Thyroid gland (tissue), 4 donors: ENCODE measurements at regions not wholly inside any gene's neighbourhood (a gene's known extent, or its start where the extent isn't known, plus 50 kb on each side); places are given as distances from the start of the nearest gene placed in this dataset.
"Not testable (repeated sequence)": the region's sequence is repeated elsewhere in the genome, so short reads cannot be mapped to it uniquely, and the experiment has no call there.

Experiments used
- DNase-seq, 2 donors: peaks; one replicate each; pipeline ENCODE4 v3.0.0-alpha.2; 2019
- H3K27ac ChIP-seq, 3 donors: fragments of 200-600 bp; sonication (generic); 1 replicate in 2 of 3; 2 replicates in 1 of 3; pipeline ENCODE4 v1.5.1; 2016 to 2019; ENCODE audit warnings: mild to moderate bottlenecking in 1 of 3, moderate library complexity in 1 of 3
- H3K27me3 ChIP-seq: fragments of 200-600 bp; sonication (generic); one replicate; pipeline ENCODE4 v1.5.1; 2019
- H3K36me3 ChIP-seq, 2 donors: fragments of 200-600 bp; sonication (generic); one replicate each; pipeline ENCODE4 v1.5.1; 2016 to 2019
- H3K4me1 ChIP-seq, 2 donors: fragments of 200-600 bp; sonication (generic); one replicate each; pipeline ENCODE4 v1.5.1; 2017 to 2019
- H3K4me3 ChIP-seq, 3 donors: fragments of 200-600 bp; sonication (generic); replicated peaks in 1 of 3; 1 replicate in 2 of 3; 2 replicates in 1 of 3; pipeline ENCODE4 v1.5.1; 2016; ENCODE audit warnings: mild to moderate bottlenecking in 1 of 3
- H3K9me3 ChIP-seq: fragments of 200-600 bp; sonication (generic); one replicate; pipeline ENCODE4 v1.5.1; 2017
- POLR2A ChIP-seq, 2 donors: fragments of 450-650 bp; IDR thresholded peaks; one replicate each; pipeline ENCODE4 v1.6.1; 2017; ENCODE audit warnings: antibody characterized with exemption in 2 of 2, mild to moderate bottlenecking in 2 of 2, moderate library complexity in 1 of 2
- WGBS, 2 donors: methylation state at CpG; one replicate each; pipeline ENCODE4 v1.1.5; 2017; 5-methylcytosine and 5-hydroxymethylcytosine counted together
- intact Hi-C: fragments of 100-400 bp; cut with DNase I; formaldehyde crosslinking; loops from one replicate; pipeline ENCODE4 v1.15.1; 2023
- TF ChIP-seq, protein P1 (sequence below), 6 experiments: fragments of 200-600 bp in 3 of 6; fragments of 450-650 bp in 3 of 6; sonication (generic) in 3 of 6; IDR thresholded peaks; one replicate each; pipeline ENCODE4 v1.5.1; 2016 to 2019; ENCODE audit warnings: antibody characterized with exemption in 6 of 6, mild to moderate bottlenecking in 2 of 6, inconsistent platforms in 1 of 6, moderate library complexity in 1 of 6

DNA sequence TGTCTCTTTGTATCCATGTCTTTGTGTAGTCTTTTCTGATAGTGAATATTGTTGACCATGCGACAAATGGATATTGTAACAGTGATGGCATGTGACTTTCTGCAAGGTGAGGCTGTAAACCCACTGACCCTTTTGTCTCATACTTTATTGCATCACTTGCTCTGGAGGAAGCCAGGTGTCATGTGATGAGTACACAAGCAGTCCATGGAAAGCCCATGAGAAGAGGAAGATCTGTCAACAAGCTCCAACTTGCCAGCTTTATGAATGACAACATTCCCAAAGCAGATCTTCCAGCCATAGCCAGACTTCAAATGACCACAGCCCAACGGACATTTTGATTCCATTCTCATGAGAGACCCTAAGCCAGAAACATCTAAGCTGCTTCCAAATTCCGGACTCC is 450.1 kb upstream of the ACTBL2 start:
- TF ChIP-seq POLR2A (IDR thresholded peaks at IDR 0.05): no peak
- TF ChIP-seq, protein P1, sequence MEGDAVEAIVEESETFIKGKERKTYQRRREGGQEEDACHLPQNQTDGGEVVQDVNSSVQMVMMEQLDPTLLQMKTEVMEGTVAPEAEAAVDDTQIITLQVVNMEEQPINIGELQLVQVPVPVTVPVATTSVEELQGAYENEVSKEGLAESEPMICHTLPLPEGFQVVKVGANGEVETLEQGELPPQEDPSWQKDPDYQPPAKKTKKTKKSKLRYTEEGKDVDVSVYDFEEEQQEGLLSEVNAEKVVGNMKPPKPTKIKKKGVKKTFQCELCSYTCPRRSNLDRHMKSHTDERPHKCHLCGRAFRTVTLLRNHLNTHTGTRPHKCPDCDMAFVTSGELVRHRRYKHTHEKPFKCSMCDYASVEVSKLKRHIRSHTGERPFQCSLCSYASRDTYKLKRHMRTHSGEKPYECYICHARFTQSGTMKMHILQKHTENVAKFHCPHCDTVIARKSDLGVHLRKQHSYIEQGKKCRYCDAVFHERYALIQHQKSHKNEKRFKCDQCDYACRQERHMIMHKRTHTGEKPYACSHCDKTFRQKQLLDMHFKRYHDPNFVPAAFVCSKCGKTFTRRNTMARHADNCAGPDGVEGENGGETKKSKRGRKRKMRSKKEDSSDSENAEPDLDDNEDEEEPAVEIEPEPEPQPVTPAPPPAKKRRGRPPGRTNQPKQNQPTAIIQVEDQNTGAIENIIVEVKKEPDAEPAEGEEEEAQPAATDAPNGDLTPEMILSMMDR (IDR thresholded peaks at IDR 0.05): no peak
- H3K27me3 ChIP-seq: no peaks in the 10 kb centered on the region
- H3K36me3 ChIP-seq: no peaks in the 10 kb centered on the region
- H3K27ac ChIP-seq: no peak overlapping the region
- H3K9me3 ChIP-seq: no peaks in the 10 kb centered on the region
- intact Hi-C loops: no loop called here
- WGBS, 2 donors: 54 to 60% methylated on average over 3 of the region's 3 CpGs
- no peak overlapping the region for H3K4me3 ChIP-seq
- H3K4me1 ChIP-seq: no peaks in the 10 kb centered on the region
- no peak for DNase-seq

DNA sequence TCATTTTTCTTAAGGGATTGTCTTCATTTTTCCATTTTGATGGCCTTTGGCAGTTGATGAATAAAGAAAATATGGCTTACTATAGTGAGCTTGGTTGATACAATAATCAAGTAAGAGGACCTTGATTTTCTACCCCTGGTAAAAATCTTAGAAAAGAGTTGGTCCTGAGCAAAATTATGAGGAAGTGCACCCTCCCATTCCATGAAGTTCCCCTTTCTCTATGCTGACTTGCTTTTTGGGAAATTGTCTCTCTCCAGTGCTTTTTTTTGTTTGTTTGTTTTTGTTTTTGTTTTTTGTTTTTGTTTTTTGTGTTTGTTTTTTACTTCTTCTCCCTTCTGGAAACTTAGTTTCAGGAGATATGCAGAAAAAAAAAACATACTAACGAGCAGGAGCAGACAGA is 449.2 kb upstream of the ACTBL2 start:
- H3K27ac ChIP-seq: no peak overlapping the region
- 79% methylated on average over 1 of the region's 1 CpG for WGBS, 2 donors
- H3K27me3 ChIP-seq: no peaks in the 10 kb centered on the region
- no peak for TF ChIP-seq POLR2A (IDR thresholded peaks at IDR 0.05)
- TF ChIP-seq, protein P1 (IDR thresholded peaks at IDR 0.05): no peak
- intact Hi-C loops: no loop called here
- H3K4me1 ChIP-seq: no peaks in the 10 kb centered on the region
- H3K4me3 ChIP-seq: no peak overlapping the region
- H3K9me3 ChIP-seq: no peaks in the 10 kb centered on the region
- no peaks in the 10 kb centered on the region for H3K36me3 ChIP-seq
- no peak for DNase-seq

DNA sequence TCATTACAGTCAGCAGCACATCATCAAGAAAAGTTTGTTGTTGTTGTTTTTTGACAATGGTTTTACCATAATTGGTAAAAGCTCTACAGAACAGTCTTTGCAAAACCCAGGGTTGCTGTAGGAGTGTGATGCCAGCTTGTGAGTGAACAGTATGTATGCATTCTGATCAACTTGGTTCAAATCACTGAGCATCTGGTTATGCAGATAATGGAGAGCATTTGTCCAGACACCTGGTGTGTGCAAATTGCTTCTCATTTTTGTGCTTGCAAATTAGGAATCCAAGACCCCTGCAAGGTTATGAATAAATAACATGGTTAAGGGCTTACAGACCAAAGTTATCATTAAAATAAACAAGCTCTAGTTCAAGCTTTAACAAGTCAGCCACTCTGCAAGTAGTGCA is 448.7 kb upstream of the ACTBL2 start:
- no peaks in the 10 kb centered on the region for H3K4me1 ChIP-seq
- TF ChIP-seq POLR2A (IDR thresholded peaks at IDR 0.05): no peak
- TF ChIP-seq, protein P1 (IDR thresholded peaks at IDR 0.05): no peak
- H3K4me3 ChIP-seq: no peak overlapping the region
- intact Hi-C loops: no loop called here
- no peak for DNase-seq
- no peaks in the 10 kb centered on the region for H3K9me3 ChIP-seq
- no peaks in the 10 kb centered on the region for H3K36me3 ChIP-seq
- no peak overlapping the region for H3K27ac ChIP-seq
- H3K27me3 ChIP-seq: no peaks in the 10 kb centered on the region

DNA sequence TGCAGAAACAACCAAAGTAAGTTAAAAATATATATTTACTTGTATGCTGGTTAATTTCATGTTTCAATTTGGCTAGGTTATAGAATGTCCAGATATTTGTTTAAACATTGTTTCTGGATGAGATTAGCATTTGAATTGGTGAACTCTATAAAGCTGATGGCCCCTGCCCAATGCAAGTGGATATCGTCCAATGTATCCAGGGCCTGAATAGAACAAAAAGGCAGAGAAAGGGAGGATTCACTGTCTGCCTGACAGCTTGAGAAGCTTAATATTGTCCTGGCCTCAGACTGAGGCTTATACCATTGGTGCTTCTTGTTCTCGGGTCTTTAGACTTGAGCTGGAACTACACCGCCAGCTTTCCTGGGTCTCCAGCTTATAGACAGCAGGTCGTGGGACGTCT is 446.7 kb upstream of the ACTBL2 start:
- Histone ChIP-seq H3K27me3 (no peaks in the 10 kb centered on the region), H3K27ac (no peak overlapping the region), H3K36me3 (no peaks in the 10 kb centered on the region), H3K4me3 (no peak overlapping the region), H3K4me1 (no peaks in the 10 kb centered on the region), H3K9me3 (no peaks in the 10 kb centered on the region)
- intact Hi-C loops: no loop called here
- 72 to 86% methylated on average over 5 of the region's 5 CpGs for WGBS, 2 donors
- DNase-seq: no peak
- TF ChIP-seq POLR2A (IDR thresholded peaks at IDR 0.05): no peak
- TF ChIP-seq, protein P1 (IDR thresholded peaks at IDR 0.05): no peak

DNA sequence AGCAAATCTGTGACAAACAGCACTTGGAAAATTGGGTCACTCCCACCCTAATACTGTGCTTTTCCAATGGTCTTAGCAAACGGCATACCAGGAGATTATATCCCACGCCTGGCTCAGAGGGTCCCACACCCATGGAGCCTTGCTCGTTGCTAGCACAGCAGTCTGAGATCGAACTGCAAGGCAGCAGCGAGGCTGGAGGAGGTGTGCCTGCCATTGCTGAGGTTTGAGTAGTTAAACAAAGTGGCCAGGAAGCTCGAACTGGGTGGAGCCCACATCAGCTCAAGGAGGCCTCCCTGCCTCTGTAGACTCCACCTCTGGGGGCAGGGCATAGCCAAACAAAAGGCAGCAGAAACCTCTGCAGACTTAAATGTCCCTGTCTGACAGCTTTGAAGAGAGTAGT is 440.5 kb upstream of the ACTBL2 start:
- H3K4me1 ChIP-seq, H3K27ac ChIP-seq, H3K36me3 ChIP-seq, H3K4me3 ChIP-seq, intact Hi-C loops, H3K9me3 ChIP-seq, H3K27me3 ChIP-seq, DNase-seq: not testable (repeated sequence)
- WGBS, 2 donors: 80 to 88% methylated on average over 6 of the region's 6 CpGs

DNA sequence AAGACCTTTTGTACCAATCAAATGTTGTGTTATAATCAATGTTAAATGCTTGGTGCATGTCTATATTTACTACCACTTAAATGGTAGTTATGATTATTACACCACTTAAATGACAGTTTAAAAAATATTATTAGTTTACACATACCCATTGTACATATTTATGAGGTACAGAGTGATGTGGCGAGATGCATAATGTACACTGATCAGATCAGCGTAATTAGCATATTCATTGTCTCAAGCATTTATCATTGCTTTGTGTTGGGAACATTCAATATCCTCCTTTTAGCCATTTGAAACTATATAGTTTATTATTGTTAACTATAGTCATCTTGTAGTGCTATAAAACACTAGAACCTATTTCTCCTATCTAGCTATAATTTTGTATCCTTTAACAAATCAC is 434.4 kb upstream of the ACTBL2 start:
- no peaks in the 10 kb centered on the region for H3K27me3 ChIP-seq
- DNase-seq: no peak
- no peak overlapping the region for H3K4me3 ChIP-seq
- 48 to 49% methylated on average over 2 of the region's 2 CpGs for WGBS, 2 donors
- H3K36me3 ChIP-seq: no peaks in the 10 kb centered on the region
- H3K27ac ChIP-seq: no peak overlapping the region
- TF ChIP-seq, protein P1 (IDR thresholded peaks at IDR 0.05): no peak
- TF ChIP-seq POLR2A (IDR thresholded peaks at IDR 0.05): no peak
- no peaks in the 10 kb centered on the region for H3K9me3 ChIP-seq
- H3K4me1 ChIP-seq: no peaks in the 10 kb centered on the region
- intact Hi-C loops: no loop called here
